ENCODE measurements at regions not wholly inside any gene's neighbourhood (a gene's known extent, or its start where the extent isn't known, plus 50 kb on each side); places are given as distances from the start of the nearest gene placed in this dataset.

DNA sequence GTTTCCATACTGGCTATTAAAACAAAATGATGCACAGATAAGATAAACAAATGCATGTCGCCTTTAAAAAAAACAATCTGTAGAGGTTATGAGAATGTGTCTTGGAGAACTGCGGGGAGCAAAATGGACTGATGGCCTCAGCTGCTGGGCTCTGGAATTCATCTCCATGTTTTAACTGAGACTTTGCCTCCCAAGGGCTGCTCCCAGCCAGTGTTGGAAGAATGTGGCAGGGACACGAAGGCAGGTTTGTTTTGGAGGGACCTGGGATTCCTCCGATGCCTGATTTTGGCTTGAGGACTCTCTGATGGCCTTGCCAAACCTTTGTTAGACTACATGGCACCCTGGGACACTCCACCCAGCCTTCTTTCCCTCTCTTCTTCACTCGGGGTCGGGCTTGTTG, 83.5 kb upstream of the AP1S2 start:
- TF ChIP-seq CTCF (IDR thresholded peaks at IDR 0.05; ENCODE audit: control insufficient read depth, insufficient read depth, low read depth, low read length, missing control alignments): no peak
- DNase-seq (ENCODE audit: low read depth): no peak
- H3K4me3 ChIP-seq (ENCODE audit: control insufficient read depth, low read depth, low read length): no peak overlapping the region

- TF ChIP-seq CTCF (IDR thresholded peaks at IDR 0.05; ENCODE audit: control insufficient read depth, insufficient read depth, low read depth, low read length, missing control alignments): no peak
- DNase-seq (ENCODE audit: low read depth): no peak
Measured at GRCh38 chrX:15931362-15931761, 76.7 kb upstream of the AP1S2 start.

DNA sequence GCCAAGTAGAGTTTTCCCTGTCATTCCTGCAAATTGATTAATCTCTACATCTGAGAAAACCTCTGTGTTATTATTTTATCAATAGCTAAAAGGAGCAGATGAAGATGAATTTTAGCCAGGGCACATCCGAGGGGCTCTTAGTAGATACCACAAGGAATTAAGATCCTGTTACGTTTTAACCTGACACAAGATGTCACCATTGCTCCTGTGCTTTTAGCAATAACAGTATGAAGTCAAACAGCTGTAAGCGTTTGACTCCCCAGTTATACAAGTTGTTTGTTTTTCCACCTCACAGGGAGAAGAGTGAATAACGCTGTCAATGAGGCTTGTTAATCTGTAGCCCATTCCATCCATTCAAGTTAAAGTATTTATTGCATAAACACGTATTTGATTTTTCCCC, 76.0 kb upstream of the AP1S2 start:
- peak; percentile 33 for TF ChIP-seq CTCF (IDR thresholded peaks at IDR 0.05; ENCODE audit: control insufficient read depth, insufficient read depth, low read depth, low read length, missing control alignments)
- DNase-seq (ENCODE audit: low read depth): peak; percentile 28
- no peak overlapping the region for H3K4me3 ChIP-seq (ENCODE audit: control insufficient read depth, low read depth, low read length)

More at GRCh38 chrX:15931362-15931761, 76.7 kb upstream of the AP1S2 start:
- no peak overlapping the region for H3K4me3 ChIP-seq (ENCODE audit: control insufficient read depth, low read depth, low read length)

DNA sequence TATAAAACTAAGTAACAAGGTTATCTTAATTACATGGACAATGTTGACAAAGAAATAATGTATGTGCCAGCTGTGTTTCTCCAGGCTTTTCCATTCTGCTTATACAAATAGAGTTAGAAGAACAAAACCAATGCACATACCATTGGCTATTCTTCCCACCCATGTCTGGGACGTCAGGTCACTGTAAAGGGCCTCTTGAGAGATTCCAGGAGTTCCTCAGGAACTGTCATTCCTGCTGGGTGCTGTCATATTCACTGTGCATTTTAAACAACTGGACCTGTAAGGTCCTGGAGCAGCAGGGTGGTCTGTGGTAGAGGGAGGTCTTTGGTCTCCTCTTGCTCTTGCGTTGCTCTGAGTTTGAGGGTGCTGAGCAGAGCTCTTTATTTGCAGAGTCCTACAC, 74.6 kb upstream of the AP1S2 start:
- no peak overlapping the region for H3K4me3 ChIP-seq (ENCODE audit: control insufficient read depth, low read depth, low read length)
- TF ChIP-seq CTCF (IDR thresholded peaks at IDR 0.05; ENCODE audit: control insufficient read depth, insufficient read depth, low read depth, low read length, missing control alignments): no peak
- no peak for DNase-seq (ENCODE audit: low read depth)

- no peak for DNase-seq (ENCODE audit: low read depth)
- TF ChIP-seq CTCF (IDR thresholded peaks at IDR 0.05; ENCODE audit: control insufficient read depth, insufficient read depth, low read depth, low read length, missing control alignments): no peak
- H3K4me3 ChIP-seq (ENCODE audit: control insufficient read depth, low read depth, low read length): no peak overlapping the region
Measured at GRCh38 chrX:15926622-15927021, 72.0 kb upstream of the AP1S2 start.

- TF ChIP-seq CTCF (IDR thresholded peaks at IDR 0.05; ENCODE audit: control insufficient read depth, insufficient read depth, low read depth, low read length, missing control alignments): no peak
- no peak overlapping the region for H3K4me3 ChIP-seq (ENCODE audit: control insufficient read depth, low read depth, low read length)
Measured at GRCh38 chrX:15918003-15918402, 63.4 kb upstream of the AP1S2 start.

DNA sequence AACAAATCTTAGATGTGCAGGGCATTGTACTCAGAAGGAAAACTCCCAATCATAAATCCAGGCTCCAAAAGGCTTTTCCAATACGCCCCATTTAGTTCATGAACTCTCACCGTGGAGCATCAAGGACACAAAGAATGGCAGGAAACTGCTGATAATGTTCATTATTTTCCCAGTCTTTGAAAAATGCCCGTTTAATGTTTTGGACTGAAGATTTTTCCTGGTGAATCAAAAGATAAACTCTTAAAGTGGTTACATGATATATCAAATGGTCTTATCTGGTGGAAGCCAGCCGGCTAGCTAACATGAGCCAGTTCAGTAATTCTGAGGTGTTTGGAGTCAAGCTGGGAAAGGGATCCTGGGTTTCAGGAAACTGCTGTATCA, 62.1 kb upstream of the AP1S2 start:
- no peak for TF ChIP-seq CTCF (IDR thresholded peaks at IDR 0.05; ENCODE audit: control insufficient read depth, insufficient read depth, low read depth, low read length, missing control alignments)
- DNase-seq (ENCODE audit: low read depth): no peak
- H3K4me3 ChIP-seq (ENCODE audit: control insufficient read depth, low read depth, low read length): no peak overlapping the region

More at GRCh38 chrX:15918003-15918402, 63.4 kb upstream of the AP1S2 start:
- DNase-seq (ENCODE audit: low read depth): no peak

All from AG09309 (cell line).